GM19328 (cell line): ENCODE measurements at regions not wholly inside any gene's neighbourhood (a gene's known extent, or its start where the extent isn't known, plus 50 kb on each side); places are given as distances from the start of the nearest gene placed in this dataset.
"Not testable (repeated sequence)": the region's sequence is repeated elsewhere in the genome, so short reads cannot be mapped to it uniquely, and the experiment has no call there.

Experiments used
- ATAC-seq: cut with Tn5 transposase; IDR thresholded peaks from one replicate; pipeline ENCODE4 v1.9.1; 2021; ENCODE audit warnings: mild to moderate bottlenecking, moderate library complexity; ENCODE audit not compliant: unreplicated experiment

GRCh38 chr16:59604354-59604753, 870.2 kb upstream of the GOT2 start:
- no peak for ATAC-seq

GRCh38 chr16:59601452-59601851, 867.3 kb upstream of the GOT2 start:
- ATAC-seq = no peak

DNA sequence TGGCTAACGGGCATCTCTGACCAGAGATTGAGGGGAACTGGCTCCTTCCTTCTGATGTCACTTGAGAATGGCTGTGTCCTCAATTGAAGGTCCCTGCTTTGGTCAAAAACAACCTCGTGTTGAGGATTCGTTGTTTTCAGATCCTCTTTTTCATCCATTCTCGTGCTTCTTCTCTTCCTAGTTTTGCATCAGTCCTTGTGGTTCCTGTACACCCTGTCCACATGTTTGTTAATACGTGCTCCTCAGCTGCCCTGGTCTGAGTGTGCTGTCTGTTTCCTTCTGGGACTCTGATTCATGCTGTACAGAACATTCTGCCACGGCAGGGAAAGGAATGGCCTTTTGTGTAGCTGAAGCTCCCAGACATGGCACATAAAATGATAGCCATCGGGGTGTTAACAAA, 863.2 kb upstream of the GOT2 start:
- no peak for ATAC-seq

DNA sequence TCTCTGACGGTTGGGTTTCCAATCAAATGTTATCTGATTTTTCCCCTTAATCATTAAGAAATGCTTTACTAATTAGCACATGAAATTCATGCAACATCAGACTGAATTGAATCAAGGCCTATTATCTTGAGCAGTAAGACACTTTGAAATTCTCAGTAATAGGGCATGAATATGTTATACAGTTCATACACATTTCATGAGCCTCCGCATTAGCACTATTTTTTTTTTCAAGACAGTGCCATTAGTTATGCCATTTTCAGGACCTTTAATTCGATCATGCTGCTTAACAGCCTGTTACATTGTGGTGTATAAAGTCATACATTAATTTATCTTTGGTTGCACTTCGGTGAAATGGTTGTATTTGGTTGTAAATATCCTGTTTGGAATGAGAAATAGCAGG, 862.6 kb upstream of the GOT2 start:
- no peak for ATAC-seq

DNA sequence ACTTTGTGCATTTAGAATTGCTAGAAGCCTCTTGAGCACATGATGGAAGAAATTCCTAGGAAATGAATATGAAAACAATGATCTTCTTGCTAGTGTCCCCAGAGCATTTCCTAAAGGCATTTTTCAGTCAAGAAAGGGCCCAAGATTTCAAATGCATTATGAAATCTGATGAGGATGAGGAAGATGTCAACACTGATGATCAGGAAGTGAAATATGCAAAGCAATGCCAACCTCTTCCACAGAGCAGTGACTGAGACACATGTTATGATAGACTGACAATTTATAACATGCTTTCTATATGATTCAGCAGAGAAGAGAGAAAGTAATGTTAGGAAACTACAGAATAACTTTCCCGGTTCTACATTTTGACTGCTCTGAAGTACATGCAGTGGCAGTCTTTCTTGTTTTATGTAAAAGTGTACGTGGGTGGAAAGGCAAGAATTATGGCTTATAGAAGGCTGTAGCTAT, 859.1 kb upstream of the GOT2 start:
- no peak for ATAC-seq

GRCh38 chr16:59591480-59591879, 857.4 kb upstream of the GOT2 start:
- no peak for ATAC-seq

DNA sequence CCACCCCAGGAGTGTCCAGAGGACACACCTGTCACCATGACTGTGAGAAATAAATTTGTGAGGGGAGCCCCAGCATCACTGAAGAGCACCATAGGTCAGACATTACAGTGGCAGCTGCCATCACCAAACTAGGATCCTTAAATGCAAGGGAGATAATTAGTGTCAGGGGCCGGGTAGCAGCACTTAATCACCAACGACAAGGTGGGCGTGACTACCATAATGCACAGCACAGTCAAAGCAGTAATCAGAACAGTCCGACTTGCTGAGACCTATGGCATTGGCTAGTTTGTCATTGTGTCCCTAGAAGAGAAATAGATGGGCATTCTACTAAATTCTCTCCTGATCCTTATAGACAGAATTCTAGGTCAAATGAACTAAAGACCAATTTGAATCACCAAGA, 856.7 kb upstream of the GOT2 start:
- ATAC-seq = no peak

DNA sequence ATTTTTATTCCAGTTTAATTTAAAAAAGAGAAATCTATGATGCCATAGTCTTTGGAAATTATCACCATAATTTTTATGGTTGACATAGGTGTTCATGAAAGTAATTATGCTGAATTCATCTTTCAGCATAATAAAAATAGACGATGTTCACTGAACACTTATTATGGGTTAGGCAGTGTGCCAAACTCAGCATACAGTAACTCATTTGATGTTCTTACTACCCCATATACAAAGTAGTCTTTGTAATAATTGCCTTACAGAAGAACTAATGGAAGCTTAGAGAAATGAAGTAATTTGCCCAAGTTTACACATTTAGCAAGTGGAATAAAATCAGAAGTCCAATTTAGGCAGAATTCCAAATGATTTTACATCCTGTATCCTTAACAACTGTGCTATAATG, 852.2 kb upstream of the GOT2 start:
- no peak for ATAC-seq

GRCh38 chr16:59574296-59574695, 840.2 kb upstream of the GOT2 start:
- ATAC-seq = no peak

- ATAC-seq = no peak
Measured at GRCh38 chr16:59573528-59574271, 839.6 kb upstream of the GOT2 start.

GRCh38 chr16:59567496-59567895, 833.4 kb upstream of the GOT2 start:
- ATAC-seq = no peak

DNA sequence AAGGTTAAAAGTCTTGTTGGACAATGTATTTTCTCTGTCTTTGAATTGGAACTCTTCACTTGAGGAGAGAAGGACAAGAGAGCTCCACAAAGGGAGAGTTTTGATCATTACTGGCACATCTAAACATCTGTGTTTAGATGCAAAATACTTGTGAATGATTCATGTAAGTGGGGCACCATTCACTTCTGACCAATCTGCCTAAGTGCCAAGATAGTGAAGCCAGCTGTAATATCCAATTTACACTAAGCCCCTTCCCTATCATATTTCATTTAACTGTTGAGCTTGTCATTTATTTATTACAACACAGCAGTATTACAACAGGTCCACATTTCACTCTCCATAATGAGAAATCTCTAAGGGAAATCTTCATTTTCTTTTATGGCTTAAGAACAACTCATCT, 832.3 kb upstream of the GOT2 start:
- ATAC-seq = no peak

GRCh38 chr16:59558679-59559078, 824.6 kb upstream of the GOT2 start:
- ATAC-seq = no peak

DNA sequence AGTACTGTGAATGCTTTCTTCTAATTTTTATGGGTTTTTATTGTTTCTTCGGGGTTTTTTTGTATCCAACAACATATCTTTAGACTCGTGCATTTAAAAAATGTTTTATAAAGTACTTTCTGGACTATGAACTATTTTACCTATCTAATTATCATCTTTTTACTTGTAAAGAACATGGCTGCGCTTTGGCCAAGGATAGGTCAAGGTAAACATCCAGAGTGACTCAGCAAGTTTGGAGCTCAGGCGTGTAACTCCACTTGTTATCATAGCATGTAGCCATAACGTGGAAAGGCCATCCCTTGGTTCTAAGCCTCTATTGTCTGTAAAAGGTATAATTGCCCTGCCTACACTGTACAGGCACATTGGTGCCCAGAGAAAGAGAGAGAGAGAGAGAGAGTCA, 818.0 kb upstream of the GOT2 start:
- ATAC-seq = no peak

DNA sequence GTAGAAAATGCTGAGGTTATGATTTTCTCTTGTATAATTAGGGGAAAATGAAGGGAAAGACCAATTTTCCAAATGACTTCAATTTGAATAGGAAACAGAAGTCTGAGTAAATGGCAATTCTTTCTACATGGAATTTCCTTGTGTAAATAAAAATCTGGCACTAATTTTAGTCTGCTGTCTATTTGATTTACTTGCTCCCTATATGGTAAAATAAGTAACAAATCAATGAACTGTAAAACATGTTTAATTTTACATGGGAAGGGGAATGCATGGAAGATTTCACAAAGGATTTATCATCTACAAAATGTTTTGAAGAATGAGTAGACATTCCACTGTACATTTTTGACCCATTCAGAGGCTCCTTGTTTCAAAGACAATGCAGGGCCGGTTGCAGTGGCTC, 811.6 kb upstream of the GOT2 start:
- no peak for ATAC-seq

- ATAC-seq = no peak
Measured at GRCh38 chr16:59543641-59544040, 809.5 kb upstream of the GOT2 start.

DNA sequence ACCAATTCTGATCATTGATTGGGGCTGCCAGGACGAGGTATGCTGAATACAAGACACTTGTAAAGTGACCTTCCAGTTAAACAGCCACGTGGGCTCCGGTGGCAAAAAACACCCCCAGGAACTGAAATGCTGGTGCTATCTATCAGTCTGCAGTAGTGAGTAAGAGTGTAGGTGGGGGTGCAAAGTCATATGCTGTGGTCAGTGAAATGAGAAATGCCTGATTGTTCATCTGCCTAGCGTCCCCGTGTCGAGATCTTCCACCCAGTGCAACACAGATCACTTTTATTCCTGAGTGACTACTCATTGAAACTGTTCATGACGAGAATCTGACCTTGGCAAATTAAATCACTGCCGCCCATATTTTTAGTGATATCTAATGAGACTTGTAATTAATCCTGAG, 806.5 kb upstream of the GOT2 start:
- no peak for ATAC-seq

DNA sequence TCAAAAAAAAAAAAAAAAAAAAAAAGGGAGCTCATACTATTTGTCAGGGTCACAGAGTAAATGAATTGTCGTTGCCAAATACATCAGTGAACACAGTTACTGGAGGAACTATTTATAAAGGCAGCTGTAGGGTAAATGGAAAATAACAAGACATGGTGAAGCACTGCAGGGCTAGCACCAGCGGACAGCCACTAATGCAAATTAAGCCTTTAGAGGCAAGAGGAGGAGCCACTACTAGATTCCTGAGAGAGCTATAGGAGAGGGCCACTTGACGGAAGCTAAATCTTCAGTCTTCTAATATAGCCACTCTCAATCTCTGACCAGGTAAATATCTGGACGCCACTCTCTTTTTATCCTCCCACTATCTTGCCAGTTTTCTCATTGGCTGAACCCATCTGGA, 801.2 kb upstream of the GOT2 start:
- no peak for ATAC-seq

DNA sequence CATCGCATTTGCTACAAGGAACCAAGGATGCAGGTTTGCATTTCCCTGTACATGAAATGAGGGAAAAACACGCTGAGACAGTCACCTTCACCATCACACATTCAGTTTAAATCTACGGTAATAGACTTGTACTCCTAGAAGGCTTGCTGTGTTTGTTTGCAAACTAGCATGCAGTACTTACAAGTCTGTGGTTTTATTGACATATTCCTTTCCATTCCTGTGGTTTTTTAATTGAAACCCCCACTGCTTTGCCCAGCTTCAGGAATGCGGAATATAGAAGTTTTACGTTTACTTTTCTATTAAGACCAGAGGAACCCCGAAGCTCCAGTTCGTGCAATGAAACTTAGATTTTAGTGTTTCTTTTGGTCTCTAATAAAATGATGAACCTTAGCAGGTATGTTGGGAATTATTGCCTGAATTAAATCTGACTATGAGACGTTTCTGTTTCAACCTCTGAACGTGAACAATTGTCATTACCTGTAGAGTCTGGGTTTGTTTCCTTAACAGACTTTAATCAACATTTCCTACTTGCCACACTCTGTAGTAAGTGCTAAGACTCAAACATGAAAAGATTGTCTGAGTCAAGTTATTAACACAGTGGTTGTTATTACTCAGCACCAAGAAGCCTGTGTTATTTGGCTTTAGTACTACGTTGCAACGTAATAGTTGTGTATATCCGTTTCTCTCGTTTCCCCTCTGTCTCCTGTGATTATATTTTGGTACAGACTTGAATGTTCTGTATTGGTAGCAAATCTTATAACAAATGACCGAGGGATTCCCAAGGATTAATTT, 793.3 kb upstream of the GOT2 start:
- no peak for ATAC-seq

DNA sequence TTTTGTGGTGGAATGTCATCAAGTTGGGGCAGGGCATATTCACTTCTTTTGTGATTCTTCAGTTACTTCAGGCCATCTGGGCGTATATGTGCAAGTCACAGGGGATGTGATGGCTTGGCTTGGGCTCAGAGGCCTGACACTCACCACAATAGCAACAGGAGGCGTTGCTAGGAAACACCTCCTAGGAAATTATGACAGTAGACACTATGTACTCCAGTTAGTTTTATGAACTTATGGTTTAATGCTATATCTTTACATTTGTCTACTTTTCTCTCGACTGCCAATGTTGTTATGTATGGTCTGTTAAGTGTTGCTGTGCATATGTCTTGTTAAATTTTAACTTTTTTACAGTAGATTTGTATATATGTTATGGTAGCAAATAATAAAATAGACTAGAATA, 788.7 kb upstream of the GOT2 start:
- no peak for ATAC-seq

GRCh38 chr16:59518721-59519120, 784.6 kb upstream of the GOT2 start:
- ATAC-seq = not testable (repeated sequence)

DNA sequence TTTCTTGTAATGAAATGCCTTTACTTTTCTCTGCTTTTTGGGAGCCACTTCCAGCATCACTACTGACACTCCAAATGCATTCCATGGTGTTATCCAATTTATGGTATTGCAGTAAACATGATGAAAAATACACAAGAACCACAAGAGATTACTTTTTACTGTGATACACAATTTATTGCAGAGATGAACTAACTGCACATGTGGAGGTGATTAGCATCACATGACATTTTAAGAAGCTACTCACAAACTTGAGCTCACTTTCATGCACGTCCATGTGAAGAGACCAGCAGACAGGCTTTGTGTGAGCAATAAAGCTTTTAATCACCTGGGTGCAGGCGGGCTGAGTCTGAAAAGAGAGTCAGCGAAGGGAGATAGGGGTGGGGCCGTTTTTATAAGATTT, 780.5 kb upstream of the GOT2 start:
- no peak for ATAC-seq
